NB4 (cell line): ENCODE measurements at regions not wholly inside any gene's neighbourhood (a gene's known extent, or its start where the extent isn't known, plus 50 kb on each side); places are given as distances from the start of the nearest gene placed in this dataset.
"Not testable (repeated sequence)": the region's sequence is repeated elsewhere in the genome, so short reads cannot be mapped to it uniquely, and the experiment has no call there.

Source experiments
- DNase-seq: peaks from one replicate; pipeline ENCODE4 v3.0.0; 2010; ENCODE audit warnings: low read depth
- H3K4me3 ChIP-seq: one replicate; pipeline ENCODE4 v1.5.1; 2011; ENCODE audit warnings: mild to moderate bottlenecking, low read depth, low read length, moderate library complexity
- CTCF ChIP-seq: IDR thresholded peaks from one replicate; pipeline ENCODE4 v1.5.1; 2012; ENCODE audit warnings: low read depth, low read length
- MAX ChIP-seq: IDR thresholded peaks from 2 replicates; pipeline ENCODE4 v1.6.1; 2011; ENCODE audit warnings: low read depth, low read length
- MYC ChIP-seq: IDR thresholded peaks from 2 replicates; pipeline ENCODE4 v1.6.1; 2011; ENCODE audit warnings: low read depth, low read length
- POLR2A ChIP-seq: IDR thresholded peaks from 2 replicates; pipeline ENCODE4 v1.6.1; 2011; ENCODE audit warnings: mild to moderate bottlenecking; ENCODE audit not compliant: insufficient read length; ENCODE audit errors: extremely low read depth

- H3K4me3 ChIP-seq = no peak overlapping the region
- no peak for DNase-seq
- TF ChIP-seq MAX (no peak), POLR2A (no peak), MYC (no peak), CTCF (no peak)
Measured at GRCh38 chr3:75896265-75896664, 110.9 kb upstream of the ZNF717 start.

GRCh38 chr3:75901446-75901845 is 116.1 kb upstream of the ZNF717 start:
- H3K4me3 ChIP-seq, DNase-seq: not testable (repeated sequence)

GRCh38 chr3:75906555-75907112 is 121.3 kb upstream of the ZNF717 start:
- DNase-seq = no peak
- TF ChIP-seq MAX = no peak
- TF ChIP-seq MYC = no peak
- TF ChIP-seq POLR2A = no peak
- no peak for TF ChIP-seq CTCF
- no peak overlapping the region for H3K4me3 ChIP-seq

GRCh38 chr3:75913800-75914350 is 128.5 kb upstream of the ZNF717 start:
- TF ChIP-seq MAX = no peak
- TF ChIP-seq POLR2A = no peak
- no peak for TF ChIP-seq CTCF
- no peak for TF ChIP-seq MYC
- no peak overlapping the region for H3K4me3 ChIP-seq
- DNase-seq = no peak

GRCh38 chr3:75914741-75915140 is 129.4 kb upstream of the ZNF717 start:
- not testable (repeated sequence) for H3K4me3 ChIP-seq, DNase-seq

GRCh38 chr3:75938921-75939320 is 153.6 kb upstream of the ZNF717 start:
- no peak for DNase-seq
- no peak overlapping the region for H3K4me3 ChIP-seq
- TF ChIP-seq CTCF = no peak
- TF ChIP-seq POLR2A = no peak
- no peak for TF ChIP-seq MYC
- no peak for TF ChIP-seq MAX

GRCh38 chr3:75951941-75952340 is 166.6 kb upstream of the ZNF717 start:
- H3K4me3 ChIP-seq = no peak overlapping the region
- DNase-seq = no peak
- TF ChIP-seq MAX (no peak), POLR2A (no peak), MYC (no peak), CTCF (no peak)

- DNase-seq, H3K4me3 ChIP-seq: not testable (repeated sequence)
Measured at GRCh38 chr3:75960031-75960430, 174.7 kb upstream of the ZNF717 start.

GRCh38 chr3:75962054-75962453 is 176.7 kb upstream of the ZNF717 start:
- DNase-seq, H3K4me3 ChIP-seq: not testable (repeated sequence)
